Neural cell (in vitro differentiated cells): ENCODE measurements at regions not wholly inside any gene's neighbourhood (a gene's known extent, or its start where the extent isn't known, plus 50 kb on each side); places are given as distances from the start of the nearest gene placed in this dataset.

Experiments used
- H2AFZ ChIP-seq: fragments of 200-600, 300-800 bp; sonication (generic), shearing (Covaris generic); 2 replicates; pipeline ENCODE4 v1.6.0; 2014; ENCODE audit warnings: low read depth, mild to moderate bottlenecking, antibody characterized with exemption, low read length, moderate library complexity
- H3F3A ChIP-seq: fragments of 200-600 bp; shearing (Covaris generic); 2 replicates; pipeline ENCODE4 v1.6.1; 2016; ENCODE audit warnings: mild to moderate bottlenecking, moderate library complexity, mixed read lengths, antibody characterized with exemption, low read length; ENCODE audit not compliant: insufficient read depth, poor library complexity, severe bottlenecking
- H3K27ac ChIP-seq: fragments of 200-600, 300-800 bp; sonication (generic), shearing (Covaris generic); 2 replicates; pipeline ENCODE4 v1.5.1; 2014; ENCODE audit warnings: mild to moderate bottlenecking, low read length, moderate library complexity
- H3K27me3 ChIP-seq: fragments of 300-800, 200-600 bp; sonication (generic), shearing (Covaris generic); 2 replicates; pipeline ENCODE4 v1.6.0; 2014; ENCODE audit warnings: mild to moderate bottlenecking, low read depth, low read length, moderate library complexity; ENCODE audit not compliant: insufficient read depth
- H3K36me3 ChIP-seq: fragments of 300-800, 200-600 bp; sonication (generic), shearing (Covaris generic); 2 replicates; pipeline ENCODE4 v1.5.1; 2014; ENCODE audit warnings: mild to moderate bottlenecking, antibody characterized with exemption, low read length, moderate library complexity; ENCODE audit not compliant: insufficient read depth
- H3K4me2 ChIP-seq: fragments of 300-800, 200-600 bp; sonication (generic), shearing (Covaris generic); 2 replicates; pipeline ENCODE4 v1.6.0; 2014; ENCODE audit warnings: mild to moderate bottlenecking, low read length
- H3K4me3 ChIP-seq: fragments of 300-800, 200-600 bp; sonication (generic), shearing (Covaris generic); 2 replicates; pipeline ENCODE4 v1.5.1; 2014; ENCODE audit warnings: mild to moderate bottlenecking, low read length, moderate library complexity
- H3K79me2 ChIP-seq: fragments of 200-600 bp; shearing (Covaris generic); replicated peaks from 2 replicates; pipeline ENCODE4 v1.6.0; 2014; ENCODE audit warnings: mild to moderate bottlenecking, low read length, moderate library complexity; ENCODE audit not compliant: insufficient read depth
- H3K9ac ChIP-seq: fragments of 300-800, 200-600 bp; sonication (generic), shearing (Covaris generic); 2 replicates; pipeline ENCODE4 v1.6.1; 2016; ENCODE audit warnings: mild to moderate bottlenecking, low read length, mixed read lengths
- H3K9me2 ChIP-seq: fragments of 200-600 bp; shearing (Covaris generic); 2 replicates; pipeline ENCODE4 v1.6.1; 2016; ENCODE audit warnings: mild to moderate bottlenecking, low read length, mixed read lengths; ENCODE audit not compliant: insufficient read depth
- H3K9me3 ChIP-seq: fragments of 200-600, 300-800 bp; sonication (generic), shearing (Covaris generic); 2 replicates; pipeline ENCODE4 v1.6.1; 2016; ENCODE audit warnings: mild to moderate bottlenecking, mixed run types, low read length, moderate library complexity, mixed read lengths
- H4K20me1 ChIP-seq: fragments of 200-600 bp; shearing (Covaris generic); 2 replicates; pipeline ENCODE4 v1.6.1; 2016; ENCODE audit warnings: mild to moderate bottlenecking, mixed run types; ENCODE audit not compliant: insufficient read depth
- CTCF ChIP-seq: fragments of 450-650 bp; IDR thresholded peaks from 2 replicates; pipeline ENCODE4 v1.5.1; 2014; ENCODE audit warnings: antibody characterized with exemption, mild to moderate bottlenecking, moderate library complexity; ENCODE audit not compliant: poor library complexity, severe bottlenecking
- EP300 ChIP-seq: fragments of 450-650 bp; conservative IDR thresholded peaks from 2 replicates; pipeline ENCODE4 v1.6.1; 2014; ENCODE audit warnings: antibody characterized with exemption, mild to moderate bottlenecking, moderate library complexity; ENCODE audit not compliant: poor library complexity, severe bottlenecking
- EZH2 ChIP-seq: fragments of 200-600, 300-800 bp; shearing (Covaris generic), sonication (generic); IDR thresholded peaks from 2 replicates; pipeline ENCODE4 v1.6.1; 2014; ENCODE audit warnings: antibody characterized with exemption, low read length, borderline replicate concordance, mild to moderate bottlenecking; ENCODE audit not compliant: insufficient read depth, poor library complexity, severe bottlenecking
- MXI1 ChIP-seq: fragments of 450-650 bp; conservative IDR thresholded peaks from 2 replicates; pipeline ENCODE4 v1.6.1; 2014; ENCODE audit warnings: antibody characterized with exemption, mild to moderate bottlenecking; ENCODE audit not compliant: poor library complexity, severe bottlenecking
- POLR2AphosphoS5 ChIP-seq: IDR thresholded peaks from 2 replicates; pipeline ENCODE4 v1.6.1; 2012
- RAD21 ChIP-seq: fragments of 450-650 bp; conservative IDR thresholded peaks from 2 replicates; pipeline ENCODE4 v1.6.1; 2014; ENCODE audit warnings: antibody characterized with exemption, mild to moderate bottlenecking, moderate library complexity
- SMC3 ChIP-seq: fragments of 450-650 bp; conservative IDR thresholded peaks from 2 replicates; pipeline ENCODE4 v1.6.1; 2014; ENCODE audit warnings: antibody characterized with exemption, mild to moderate bottlenecking, moderate library complexity; ENCODE audit not compliant: poor library complexity
- TAF1 ChIP-seq: IDR thresholded peaks from 2 replicates; pipeline ENCODE4 v1.6.1; 2012; ENCODE audit warnings: low read depth
- TF ChIP-seq, protein P1 (sequence below): IDR thresholded peaks from 2 replicates; pipeline ENCODE4 v1.6.1; 2012; ENCODE audit warnings: borderline replicate concordance

DNA sequence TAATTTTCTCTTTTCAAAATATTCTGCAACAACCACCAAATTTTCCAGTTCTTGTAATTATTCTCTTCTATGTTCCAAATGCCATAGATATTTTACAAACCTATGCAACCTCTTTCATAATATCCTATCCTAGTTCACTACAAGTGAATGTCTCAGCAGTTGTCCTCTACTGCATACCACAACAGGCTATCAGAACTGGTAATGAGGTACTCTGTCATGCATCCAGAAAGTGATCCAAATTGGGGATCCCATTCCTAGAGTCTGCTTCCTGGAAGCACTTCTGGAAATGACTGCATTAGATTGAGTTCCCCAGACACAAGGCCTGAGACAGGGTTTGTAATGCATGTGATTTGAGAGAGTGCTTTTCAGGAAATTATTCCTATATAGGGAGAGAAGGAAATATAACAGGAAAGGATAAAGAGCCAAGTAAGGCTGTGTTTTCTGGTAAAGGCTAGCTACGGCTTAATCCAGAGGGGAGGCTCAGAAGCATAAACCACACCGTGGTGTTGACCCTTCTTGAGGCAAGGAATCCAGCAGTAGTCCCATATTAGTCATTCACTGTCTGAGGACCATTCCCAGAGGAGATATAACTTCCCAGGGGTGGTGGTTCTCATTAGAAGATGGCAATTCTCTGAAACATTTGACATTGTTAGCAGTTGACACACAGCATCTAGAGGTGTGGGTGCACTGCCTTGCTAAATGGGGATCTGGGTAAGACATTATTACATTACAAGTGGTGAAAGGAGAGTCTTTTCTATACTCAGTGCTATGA, 80.3 kb upstream of the FST start:
- H4K20me1 ChIP-seq = no peaks in the 10 kb centered on the region
- H3K9me3 ChIP-seq = no peaks in the 10 kb centered on the region
- H3K4me2 ChIP-seq = no peak overlapping the region

GRCh38 chr5:53403291-53403690, 77.1 kb upstream of the FST start:
- H3K9ac ChIP-seq = no peak overlapping the region
- H3K36me3 ChIP-seq = no peaks in the 10 kb centered on the region
- no peaks in the 10 kb centered on the region for H3K27me3 ChIP-seq
- H3K9me3 ChIP-seq = no peaks in the 10 kb centered on the region
- H3K79me2 ChIP-seq = no peaks in the 10 kb centered on the region
- H3K4me2 ChIP-seq = no peak overlapping the region
- no peaks in the 10 kb centered on the region for H3F3A ChIP-seq
- no peak overlapping the region for H3K27ac ChIP-seq
- H2AFZ ChIP-seq = no peak overlapping the region
- H3K4me3 ChIP-seq = no peak overlapping the region
- no peaks in the 10 kb centered on the region for H4K20me1 ChIP-seq
- no peaks in the 10 kb centered on the region for H3K9me2 ChIP-seq
- no peak for TF ChIP-seq POLR2AphosphoS5
- TF ChIP-seq CTCF = no peak
- no peak for TF ChIP-seq EZH2
- no peak for TF ChIP-seq SMC3
- TF ChIP-seq, protein P1, sequence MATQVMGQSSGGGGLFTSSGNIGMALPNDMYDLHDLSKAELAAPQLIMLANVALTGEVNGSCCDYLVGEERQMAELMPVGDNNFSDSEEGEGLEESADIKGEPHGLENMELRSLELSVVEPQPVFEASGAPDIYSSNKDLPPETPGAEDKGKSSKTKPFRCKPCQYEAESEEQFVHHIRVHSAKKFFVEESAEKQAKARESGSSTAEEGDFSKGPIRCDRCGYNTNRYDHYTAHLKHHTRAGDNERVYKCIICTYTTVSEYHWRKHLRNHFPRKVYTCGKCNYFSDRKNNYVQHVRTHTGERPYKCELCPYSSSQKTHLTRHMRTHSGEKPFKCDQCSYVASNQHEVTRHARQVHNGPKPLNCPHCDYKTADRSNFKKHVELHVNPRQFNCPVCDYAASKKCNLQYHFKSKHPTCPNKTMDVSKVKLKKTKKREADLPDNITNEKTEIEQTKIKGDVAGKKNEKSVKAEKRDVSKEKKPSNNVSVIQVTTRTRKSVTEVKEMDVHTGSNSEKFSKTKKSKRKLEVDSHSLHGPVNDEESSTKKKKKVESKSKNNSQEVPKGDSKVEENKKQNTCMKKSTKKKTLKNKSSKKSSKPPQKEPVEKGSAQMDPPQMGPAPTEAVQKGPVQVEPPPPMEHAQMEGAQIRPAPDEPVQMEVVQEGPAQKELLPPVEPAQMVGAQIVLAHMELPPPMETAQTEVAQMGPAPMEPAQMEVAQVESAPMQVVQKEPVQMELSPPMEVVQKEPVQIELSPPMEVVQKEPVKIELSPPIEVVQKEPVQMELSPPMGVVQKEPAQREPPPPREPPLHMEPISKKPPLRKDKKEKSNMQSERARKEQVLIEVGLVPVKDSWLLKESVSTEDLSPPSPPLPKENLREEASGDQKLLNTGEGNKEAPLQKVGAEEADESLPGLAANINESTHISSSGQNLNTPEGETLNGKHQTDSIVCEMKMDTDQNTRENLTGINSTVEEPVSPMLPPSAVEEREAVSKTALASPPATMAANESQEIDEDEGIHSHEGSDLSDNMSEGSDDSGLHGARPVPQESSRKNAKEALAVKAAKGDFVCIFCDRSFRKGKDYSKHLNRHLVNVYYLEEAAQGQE = no peak
- TF ChIP-seq RAD21 = no peak
- no peak for TF ChIP-seq EP300

More for the DNA sequence above, 80.3 kb upstream of the FST start:
- no peaks in the 10 kb centered on the region for H3F3A ChIP-seq
- no peak overlapping the region for H3K4me3 ChIP-seq
- H3K79me2 ChIP-seq = no peaks in the 10 kb centered on the region
- H3K27ac ChIP-seq = no peak overlapping the region
- H3K27me3 ChIP-seq = no peaks in the 10 kb centered on the region
- no peaks in the 10 kb centered on the region for H3K36me3 ChIP-seq
- TF ChIP-seq, protein P1 = no peak
- TF ChIP-seq EP300 (no peak), EZH2 (no peak), SMC3 (no peak), RAD21 (no peak), POLR2AphosphoS5 (no peak), CTCF (no peak), MXI1 (no peak), TAF1 (no peak)
- H3K9me2 ChIP-seq = no peaks in the 10 kb centered on the region
- no peak overlapping the region for H3K9ac ChIP-seq
- no peak overlapping the region for H2AFZ ChIP-seq
